ENCODE measurements at regions not wholly inside any gene's neighbourhood (a gene's known extent, or its start where the extent isn't known, plus 50 kb on each side); places are given as distances from the start of the nearest gene placed in this dataset.

- H2AFZ ChIP-seq (ENCODE audit: control insufficient read depth, low read depth, low read length) = no peak overlapping the region
- CTCF ChIA-PET = interaction anchor here (1.2 to 2.1 kb wide), 3 partner anchors 9 to 25 kb away, joined by 3 to 12 read pairs (median 3); no protein-coding TSS in a partner anchor
- no TSS peak for BruUV-seq (replicated peaks)
- SMC1A ChIA-PET (ENCODE audit: uncharacterized antibody, unreplicated experiment) = interaction anchor here (1.2 to 5.1 kb wide), 7 partner anchors 9 to 613 kb away, joined by 3 to 42 read pairs (median 7); no protein-coding TSS in a partner anchor
- H3K4me2 ChIP-seq (ENCODE audit: control insufficient read depth, insufficient read depth) = no peak overlapping the region
- no peaks in the 10 kb centered on the region for H3K79me2 ChIP-seq (ENCODE audit: control insufficient read depth, insufficient read depth, low read length)
- RAD21 ChIA-PET (ENCODE audit: unreplicated experiment) = interaction anchor here (1.1 to 4.7 kb wide), 5 partner anchors 15 to 52 kb away, joined by 3 to 30 read pairs (median 5); no protein-coding TSS in a partner anchor
- H3K27ac ChIP-seq (ENCODE audit: control insufficient read depth, insufficient read depth) = no peak overlapping the region
- H4K20me1 ChIP-seq (ENCODE audit: control insufficient read depth, insufficient read depth) = no peaks in the 10 kb centered on the region
- POLR2A ChIA-PET = no interaction called here
- H3K4me1 ChIP-seq (ENCODE audit: control insufficient read depth, insufficient read depth, low read length) = peaks cover 3% of the 10 kb centered on the region; the same call in 1 of the 2 replicates
- no peak overlapping the region for H3K4me3 ChIP-seq
- no peak overlapping the region for H3K9ac ChIP-seq (ENCODE audit: control insufficient read depth, insufficient read depth, low read length)
- DNase-seq (ENCODE audit: low read depth, low spot score) (no peak), FAIRE-seq (no peak), ATAC-seq (no peak)
- intact Hi-C loops (cut with micrococcal nuclease; ENCODE audit: unreplicated experiment) (no loop called here), in situ Hi-C loops (cut with MboI) (no loop called here)
- peaks cover 3% of the 10 kb centered on the region; the same call in 2 of the 3 replicates for H3K9me3 ChIP-seq (replicated peaks; ENCODE audit: control insufficient read depth, insufficient read depth, low read length)
- H3K36me3 ChIP-seq (ENCODE audit: control insufficient read depth in 2 of 2, insufficient read depth in 2 of 2, low read length in 1 of 2) = no peaks in the 10 kb centered on the region
- no peaks in the 10 kb centered on the region for H3K27me3 ChIP-seq (replicated peaks in 1 of 2; ENCODE audit: control insufficient read depth in 2 of 2, insufficient read depth in 2 of 2, low read length in 1 of 2)
- TF ChIP-seq BCL11A (IDR thresholded peaks at IDR 0.05; ENCODE audit: low read depth, low read length) (no peak), NR2C1 (IDR thresholded peaks at IDR 0.05) (no peak), KDM1A (IDR thresholded peaks at IDR 0.05; ENCODE audit: borderline replicate concordance) (no peak), ZBTB11 (CRISPR knock-in tag; IDR thresholded peaks at IDR 0.05) (no peak), MEF2A (IDR thresholded peaks at IDR 0.05; ENCODE audit: insufficient read depth, low read depth, low read length) (no peak), ATF7 (IDR thresholded peaks at IDR 0.05; ENCODE audit: low read depth) (no peak), CBX3 (IDR thresholded peaks at IDR 0.05; ENCODE audit: borderline replicate concordance, low read depth) (no peak), FOXM1 (IDR thresholded peaks at IDR 0.05; ENCODE audit: low read depth, low read length) (no peak), ZNF207 (IDR thresholded peaks at IDR 0.05; ENCODE audit: borderline replicate concordance) (no peak), HSF1 (IDR thresholded peaks at IDR 0.05; ENCODE audit: low read depth, low read length) (no peak), ZBTB33 (IDR thresholded peaks at IDR 0.05) (no peak), SUPT20H (IDR thresholded peaks at IDR 0.05; ENCODE audit: borderline replicate concordance, control insufficient read depth, low read depth, low read length) (no peak), JUND (IDR thresholded peaks at IDR 0.05; ENCODE audit: low read depth, low read length) (no peak), BRCA1 (IDR thresholded peaks at IDR 0.05; ENCODE audit: low read depth, low read length) (no peak), EGR1 (IDR thresholded peaks at IDR 0.05; ENCODE audit: borderline replicate concordance in 1 of 2, low read depth in 2 of 2, low read length in 2 of 2) (no peak), SREBF2 (IDR thresholded peaks at IDR 0.05; ENCODE audit: low read length) (no peak), MYB (IDR thresholded peaks at IDR 0.05; ENCODE audit: borderline replicate concordance, low read depth, low read length) (no peak), RAD51 (IDR thresholded peaks at IDR 0.05) (no peak)
These were observed 211.2 kb upstream of the CFAP20DC start for GRCh38 chr3:59261009-59261408.
